ENCODE measurements at regions not wholly inside any gene's neighbourhood (a gene's known extent, or its start where the extent isn't known, plus 50 kb on each side); places are given as distances from the start of the nearest gene placed in this dataset.

DNA sequence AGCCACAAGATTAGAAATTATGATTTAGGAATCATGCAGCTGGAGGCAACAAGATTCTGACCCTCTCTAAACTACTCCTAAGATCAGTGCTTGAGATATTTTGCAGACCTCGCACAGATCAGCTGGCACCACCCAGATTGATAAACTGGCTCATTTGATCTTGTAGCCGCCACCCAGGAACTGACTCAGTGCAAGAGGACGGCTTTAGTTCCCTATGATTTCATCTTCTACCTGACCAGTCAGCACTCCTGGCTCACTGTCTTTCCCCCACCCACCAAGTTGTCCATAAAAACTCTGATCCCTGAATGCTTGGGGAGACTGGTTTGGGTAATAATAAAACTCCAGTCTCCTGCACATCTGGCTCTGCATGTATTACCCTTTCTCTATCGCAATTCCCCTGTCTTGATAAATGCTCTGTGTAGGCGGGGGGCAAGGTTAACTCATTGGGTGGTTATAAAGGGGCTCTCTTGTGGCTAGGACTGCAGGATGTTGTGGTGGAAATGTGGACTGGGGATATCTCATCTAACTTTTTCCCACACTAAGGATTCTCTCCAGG lies 96.1 kb downstream of the ARL6IP6 start (continued):
- TF ChIP-seq, protein P1, sequence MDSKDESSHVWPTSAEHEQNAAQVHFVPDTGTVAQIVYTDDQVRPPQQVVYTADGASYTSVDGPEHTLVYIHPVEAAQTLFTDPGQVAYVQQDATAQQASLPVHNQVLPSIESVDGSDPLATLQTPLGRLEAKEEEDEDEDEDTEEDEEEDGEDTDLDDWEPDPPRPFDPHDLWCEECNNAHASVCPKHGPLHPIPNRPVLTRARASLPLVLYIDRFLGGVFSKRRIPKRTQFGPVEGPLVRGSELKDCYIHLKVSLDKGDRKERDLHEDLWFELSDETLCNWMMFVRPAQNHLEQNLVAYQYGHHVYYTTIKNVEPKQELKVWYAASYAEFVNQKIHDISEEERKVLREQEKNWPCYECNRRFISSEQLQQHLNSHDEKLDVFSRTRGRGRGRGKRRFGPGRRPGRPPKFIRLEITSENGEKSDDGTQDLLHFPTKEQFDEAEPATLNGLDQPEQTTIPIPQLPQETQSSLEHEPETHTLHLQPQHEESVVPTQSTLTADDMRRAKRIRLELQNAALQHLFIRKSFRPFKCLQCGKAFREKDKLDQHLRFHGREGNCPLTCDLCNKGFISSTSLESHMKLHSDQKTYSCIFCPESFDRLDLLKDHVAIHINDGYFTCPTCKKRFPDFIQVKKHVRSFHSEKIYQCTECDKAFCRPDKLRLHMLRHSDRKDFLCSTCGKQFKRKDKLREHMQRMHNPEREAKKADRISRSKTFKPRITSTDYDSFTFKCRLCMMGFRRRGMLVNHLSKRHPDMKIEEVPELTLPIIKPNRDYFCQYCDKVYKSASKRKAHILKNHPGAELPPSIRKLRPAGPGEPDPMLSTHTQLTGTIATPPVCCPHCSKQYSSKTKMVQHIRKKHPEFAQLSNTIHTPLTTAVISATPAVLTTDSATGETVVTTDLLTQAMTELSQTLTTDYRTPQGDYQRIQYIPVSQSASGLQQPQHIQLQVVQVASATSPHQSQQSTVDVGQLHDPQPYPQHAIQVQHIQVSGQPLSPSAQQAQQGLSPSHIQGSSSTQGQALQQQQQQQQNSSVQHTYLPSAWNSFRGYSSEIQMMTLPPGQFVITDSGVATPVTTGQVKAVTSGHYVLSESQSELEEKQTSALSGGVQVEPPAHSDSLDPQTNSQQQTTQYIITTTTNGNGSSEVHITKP (CRISPR knock-in tag; IDR thresholded peaks at IDR 0.05; ENCODE audit: low read depth) = no peak
- TF ChIP-seq SIX4 (CRISPR knock-in tag; IDR thresholded peaks at IDR 0.05) (no peak), HNF1B (CRISPR knock-in tag; IDR thresholded peaks at IDR 0.05) (no peak), ZNF713 (CRISPR knock-in tag; IDR thresholded peaks at IDR 0.05) (no peak), SSRP1 (CRISPR knock-in tag; IDR thresholded peaks at IDR 0.05) (no peak), EP300 (IDR thresholded peaks at IDR 0.05; ENCODE audit: low read depth in 2 of 2, low read length in 2 of 2) (no peak), EP300 (CRISPR knock-in tag; IDR thresholded peaks at IDR 0.05; ENCODE audit: borderline replicate concordance) (no peak), GFI1 (CRISPR knock-in tag; IDR thresholded peaks at IDR 0.05; ENCODE audit: borderline replicate concordance) (no peak), JDP2 (CRISPR knock-in tag; IDR thresholded peaks at IDR 0.05; ENCODE audit: borderline replicate concordance) (no peak), ZNF260 (CRISPR knock-in tag; IDR thresholded peaks at IDR 0.05; ENCODE audit: borderline replicate concordance, low read depth) (no peak)

Measured in HepG2 (cell line).